IMR-90 (cell line): ENCODE measurements at regions not wholly inside any gene's neighbourhood (a gene's known extent, or its start where the extent isn't known, plus 50 kb on each side); places are given as distances from the start of the nearest gene placed in this dataset.

Source experiments
- ATAC-seq: fragments of 200-7000 bp; cut with Tn5 transposase; 2 replicates; pipeline ENCODE4 v1.9.1; 2020; ENCODE audit warnings: low read depth, mild to moderate bottlenecking, moderate library complexity
- BruUV-seq: library from RNA; stranded (reverse); fragments of 400-500 nt; replicated peaks from 2 replicates; lab custom pipeline; 2021; lab: Mats Ljungman, UMichigan
- CTCF ChIA-PET: fragments of 300-600 bp; formaldehyde crosslinking; extraction: SDS; loops from one replicate; lab custom pipeline; 2021; ENCODE audit warnings: antibody characterized with exemption; lab: Yijun Ruan, JAX
- POLR2A ChIA-PET: fragments of 300-600 bp; sonication (Branson Sonifier 250); formaldehyde crosslinking; loops from one replicate; lab custom pipeline; 2022; ENCODE audit warnings: antibody characterized with exemption; ENCODE audit not compliant: unreplicated experiment; lab: Charles Lee
- DNase-seq: peaks from one replicate; pipeline ENCODE4 v3.0.0; 2013
- H2AFZ ChIP-seq: replicated peaks from 2 replicates; pipeline ENCODE3; 2013; ENCODE audit warnings: low read length, mild to moderate bottlenecking; ENCODE audit not compliant: poor library complexity
- H2AK5ac ChIP-seq: 2 replicates; pipeline ENCODE4 v1.6.1; 2013; ENCODE audit warnings: low read depth, low read length, inconsistent platforms
- H2AK9ac ChIP-seq: replicated peaks from 2 replicates; pipeline ENCODE3; 2013; ENCODE audit warnings: mild to moderate bottlenecking, low read depth, low read length, moderate library complexity; ENCODE audit not compliant: poor library complexity
- H2BK120ac ChIP-seq: 2 replicates; pipeline ENCODE4 v1.6.1; 2013; ENCODE audit warnings: low read depth, low read length, inconsistent platforms
- H2BK15ac ChIP-seq: 3 replicates; pipeline ENCODE4 v1.6.1; 2013; ENCODE audit warnings: low read depth, low read length, inconsistent platforms
- H2BK20ac ChIP-seq: 2 replicates; pipeline ENCODE4 v1.6.1; 2013; ENCODE audit warnings: low read depth, mild to moderate bottlenecking, inconsistent platforms, low read length, moderate library complexity
- H2BK5ac ChIP-seq: 2 replicates; pipeline ENCODE4 v1.6.1; 2013; ENCODE audit warnings: mild to moderate bottlenecking, low read depth, low read length, inconsistent platforms; ENCODE audit not compliant: poor library complexity, severe bottlenecking
- H3K14ac ChIP-seq: replicated peaks from 2 replicates; pipeline ENCODE4 v1.6.1; 2013; ENCODE audit warnings: low read depth, low read length, inconsistent platforms
- H3K18ac ChIP-seq: 2 replicates; pipeline ENCODE4 v1.6.1; 2013; ENCODE audit warnings: low read depth, low read length, control low read depth
- H3K23ac ChIP-seq: 2 replicates; pipeline ENCODE4 v1.6.1; 2013; ENCODE audit warnings: low read depth, low read length, inconsistent platforms
- H3K27ac ChIP-seq: 2 replicates; pipeline ENCODE4 v1.5.1; 2013; ENCODE audit warnings: mild to moderate bottlenecking, control low read depth, low read length; ENCODE audit not compliant: insufficient read depth
- H3K27me3 ChIP-seq: 2 replicates; pipeline ENCODE4 v1.6.1; 2013; ENCODE audit warnings: low read length; ENCODE audit not compliant: control insufficient read depth, insufficient read depth
- H3K36me3 ChIP-seq: 2 replicates; pipeline ENCODE4 v1.6.1; 2013; ENCODE audit warnings: low read length, mixed read lengths; ENCODE audit not compliant: control insufficient read depth, insufficient read depth
- H3K4ac ChIP-seq: 2 replicates; pipeline ENCODE4 v1.6.1; 2013; ENCODE audit warnings: low read depth, low read length, inconsistent platforms
- H3K4me1 ChIP-seq: 2 replicates; pipeline ENCODE4 v1.6.1; 2013; ENCODE audit warnings: low read length, mixed read lengths; ENCODE audit not compliant: control insufficient read depth, insufficient read depth
- H3K4me2 ChIP-seq: 2 replicates; pipeline ENCODE4 v1.6.1; 2013; ENCODE audit warnings: low read depth, mild to moderate bottlenecking, control low read depth, low read length, moderate library complexity
- H3K4me3 ChIP-seq: 2 replicates; pipeline ENCODE4 v1.5.1; 2013; ENCODE audit warnings: low read depth, mild to moderate bottlenecking, control low read depth, low read length, moderate library complexity; ENCODE audit not compliant: insufficient read depth
- H3K56ac ChIP-seq: 2 replicates; pipeline ENCODE4 v1.6.1; 2013; ENCODE audit warnings: low read length, inconsistent platforms; ENCODE audit not compliant: insufficient read depth; ENCODE audit errors: extremely low read depth
- H3K79me1 ChIP-seq, 2 experiments: 2 replicates each; pipeline ENCODE4 v1.6.1; 2013; ENCODE audit warnings: low read length in 2 of 2, inconsistent platforms in 1 of 2, low read depth in 1 of 2
- H3K9ac ChIP-seq: 2 replicates; pipeline ENCODE4 v1.6.1; 2013; ENCODE audit warnings: low read depth, low read length, control low read depth
- H3K9me1 ChIP-seq: 2 replicates; pipeline ENCODE4 v1.6.1; 2013; ENCODE audit warnings: low read length, inconsistent platforms; ENCODE audit not compliant: insufficient read depth
- H3K9me3 ChIP-seq: 2 replicates; pipeline ENCODE4 v1.6.1; 2013; ENCODE audit warnings: low read length; ENCODE audit not compliant: control insufficient read depth, insufficient read depth
- H4K20me1 ChIP-seq: 2 replicates; pipeline ENCODE4 v1.6.1; 2013; ENCODE audit warnings: low read length, inconsistent platforms; ENCODE audit not compliant: insufficient read depth
- H4K5ac ChIP-seq: 2 replicates; pipeline ENCODE4 v1.6.1; 2013; ENCODE audit warnings: mild to moderate bottlenecking, low read depth, low read length, control low read depth
- H4K8ac ChIP-seq, 2 experiments: 2 replicates each; pipeline ENCODE4 v1.6.1; 2013; ENCODE audit warnings: low read depth in 2 of 2, low read length in 2 of 2, control low read depth in 1 of 2, inconsistent platforms in 1 of 2
- H4K91ac ChIP-seq: 2 replicates; pipeline ENCODE4 v1.6.1; 2013; ENCODE audit warnings: low read depth, low read length, inconsistent platforms; ENCODE audit not compliant: insufficient read depth
- BHLHE40 ChIP-seq: fragments of 150-350 bp; IDR thresholded peaks from 2 replicates; pipeline ENCODE4 v1.6.1; 2016; ENCODE audit warnings: mild to moderate bottlenecking, low read depth, low read length
- CEBPB ChIP-seq: IDR thresholded peaks from 2 replicates; pipeline ENCODE4 v1.6.1; 2012; ENCODE audit warnings: low read depth, low read length, improper control_type of control experiment
- CHD1 ChIP-seq: IDR thresholded peaks from 2 replicates; pipeline ENCODE4 v1.6.1; 2012; ENCODE audit warnings: low read depth, low read length, improper control_type of control experiment
- CTCF ChIP-seq: conservative IDR thresholded peaks from 2 replicates; pipeline ENCODE4 v1.5.1; 2012; ENCODE audit warnings: mild to moderate bottlenecking, low read depth, low read length, improper control_type of control experiment
- FOS ChIP-seq: fragments of 150-350 bp; IDR thresholded peaks from 2 replicates; pipeline ENCODE4 v1.6.1; 2016; ENCODE audit warnings: low read depth, low read length
- MAFK ChIP-seq: IDR thresholded peaks from 2 replicates; pipeline ENCODE4 v1.6.1; 2012; ENCODE audit warnings: low read depth, low read length, improper control_type of control experiment
- MAZ ChIP-seq: IDR thresholded peaks from 2 replicates; pipeline ENCODE4 v1.6.1; 2012; ENCODE audit warnings: low read depth, mild to moderate bottlenecking, low read length, improper control_type of control experiment, moderate library complexity, borderline replicate concordance
- MXI1 ChIP-seq: IDR thresholded peaks from 2 replicates; pipeline ENCODE4 v1.6.1; 2012; ENCODE audit warnings: low read depth, mild to moderate bottlenecking, low read length, moderate library complexity, borderline replicate concordance
- NFE2L2 ChIP-seq: fragments of 150-350 bp; IDR thresholded peaks from 2 replicates; pipeline ENCODE4 v1.6.1; 2016; ENCODE audit warnings: low read depth, mild to moderate bottlenecking, low read length
- POLR2A ChIP-seq: IDR thresholded peaks from 2 replicates; pipeline ENCODE4 v1.6.1; 2012; ENCODE audit warnings: mild to moderate bottlenecking, low read depth, low read length
- RAD21 ChIP-seq: IDR thresholded peaks from 2 replicates; pipeline ENCODE4 v1.6.1; 2012; ENCODE audit warnings: low read length, improper control_type of control experiment
- RCOR1 ChIP-seq: IDR thresholded peaks from 2 replicates; pipeline ENCODE4 v1.6.1; 2012; ENCODE audit warnings: mild to moderate bottlenecking, low read length, improper control_type of control experiment; ENCODE audit not compliant: insufficient replicate concordance
- RFX5 ChIP-seq: IDR thresholded peaks from 2 replicates; pipeline ENCODE4 v1.8.0; 2012; ENCODE audit warnings: low read depth, mild to moderate bottlenecking, low read length, moderate library complexity
- SMC3 ChIP-seq: fragments of 150-350 bp; IDR thresholded peaks from 2 replicates; pipeline ENCODE4 v1.6.1; 2016; ENCODE audit warnings: low read depth, mild to moderate bottlenecking, antibody characterized with exemption, low read length, moderate library complexity
- USF2 ChIP-seq: fragments of 150-350 bp; IDR thresholded peaks from 2 replicates; pipeline ENCODE4 v1.6.1; 2017; ENCODE audit warnings: mild to moderate bottlenecking, antibody characterized with exemption, low read length, low read depth
- WGBS, 2 experiments: methylation state at CpG; one replicate each; pipeline versions ENCODE4 v1.1.5 to v1.1.7; 2013; ENCODE audit warnings: missing lambda C conversion rate in 2 of 2; ENCODE audit not compliant: insufficient read length in 1 of 2; ENCODE audit errors: extremely low coverage in 2 of 2; 5-methylcytosine and 5-hydroxymethylcytosine counted together
- dilution Hi-C: fragments of 300-500 bp; cut with HindIII; formaldehyde crosslinking; loops from one replicate; pipeline ENCODE4 v1.14.3; 2018; ENCODE audit warnings: low sequenced_read_pairs; ENCODE audit not compliant: unreplicated experiment
- in situ Hi-C: fragments of 300-500 bp; cut with MboI; formaldehyde crosslinking; loops from 3 replicates; pipeline ENCODE4 v1.14.3; 2019; ENCODE audit warnings: low sequenced_read_pairs, inconsistent platforms, mixed read lengths
- intact Hi-C: fragments of 100-400 bp; cut with micrococcal nuclease; formaldehyde crosslinking; loops from 2 replicates; pipeline ENCODE4 v1.10.0; 2022
- TF ChIP-seq, protein P1 (sequence below): fragments of 150-350 bp; IDR thresholded peaks from 2 replicates; pipeline ENCODE4 v1.6.1; 2016; ENCODE audit warnings: low read depth, mild to moderate bottlenecking, low read length, moderate library complexity, borderline replicate concordance

- no peak overlapping the region for H4K8ac ChIP-seq
- H3K4ac ChIP-seq, result no peak overlapping the region
- H2BK15ac ChIP-seq, result no peak overlapping the region
- no peaks in the 10 kb centered on the region for H4K20me1 ChIP-seq
- DNase-seq (no peak), ATAC-seq (no peak)
- CTCF ChIA-PET, result no interaction called here
- BruUV-seq, result no TSS peak
- no peak overlapping the region for H3K18ac ChIP-seq
- H2AK9ac ChIP-seq, result no peak overlapping the region
- no peaks in the 10 kb centered on the region for H3K79me1 ChIP-seq
- dilution Hi-C loops (no loop called here), intact Hi-C loops (no loop called here), in situ Hi-C loops (no loop called here)
- no peak overlapping the region for H2BK5ac ChIP-seq
- no peaks in the 10 kb centered on the region for H3K36me3 ChIP-seq
- TF ChIP-seq BHLHE40 (no peak), FOS (no peak), MAFK (no peak), MXI1 (no peak), USF2 (no peak), MAZ (no peak), RAD21 (no peak), POLR2A (no peak), RFX5 (no peak), CHD1 (no peak), RCOR1 (no peak), CTCF (no peak), CEBPB (no peak), NFE2L2 (no peak), SMC3 (no peak)
- TF ChIP-seq, protein P1, sequence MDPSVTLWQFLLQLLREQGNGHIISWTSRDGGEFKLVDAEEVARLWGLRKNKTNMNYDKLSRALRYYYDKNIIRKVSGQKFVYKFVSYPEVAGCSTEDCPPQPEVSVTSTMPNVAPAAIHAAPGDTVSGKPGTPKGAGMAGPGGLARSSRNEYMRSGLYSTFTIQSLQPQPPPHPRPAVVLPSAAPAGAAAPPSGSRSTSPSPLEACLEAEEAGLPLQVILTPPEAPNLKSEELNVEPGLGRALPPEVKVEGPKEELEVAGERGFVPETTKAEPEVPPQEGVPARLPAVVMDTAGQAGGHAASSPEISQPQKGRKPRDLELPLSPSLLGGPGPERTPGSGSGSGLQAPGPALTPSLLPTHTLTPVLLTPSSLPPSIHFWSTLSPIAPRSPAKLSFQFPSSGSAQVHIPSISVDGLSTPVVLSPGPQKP, result no peak
- H2BK20ac ChIP-seq, result no peak overlapping the region
- POLR2A ChIA-PET, result no interaction called here
- no peak overlapping the region for H3K4me2 ChIP-seq
- H3K56ac ChIP-seq, result no peak overlapping the region
- no peak overlapping the region for H4K91ac ChIP-seq
- no peak overlapping the region for H3K4me3 ChIP-seq
- 0 out of 2 replicates have a peak, but pooled peaks cover 6% of the 10 kb centered on the region for H3K9me1 ChIP-seq
- H3K9me3 ChIP-seq, result peaks cover 2% of the 10 kb centered on the region
- no CpG with 5 or more reads among the region's 3 CpGs for WGBS, 2 experiments
- no peak overlapping the region for H2BK120ac ChIP-seq
- no peak overlapping the region for H2AK5ac ChIP-seq
- H2AFZ ChIP-seq, result no peak overlapping the region
- H3K27me3 ChIP-seq, result peaks cover 24% of the 10 kb centered on the region
- no peak overlapping the region for H4K5ac ChIP-seq
- H3K23ac ChIP-seq, result no peak overlapping the region
- no peak overlapping the region for H3K27ac ChIP-seq
- H3K4me1 ChIP-seq, result peaks cover 4% of the 10 kb centered on the region; the same call in 1 of the 2 replicates
- no peak overlapping the region for H3K14ac ChIP-seq
- no peak overlapping the region for H3K9ac ChIP-seq
Measured at GRCh38 chr22:27671413-27671935, 130.1 kb downstream of the MN1 start.
